A549 (cell line): ENCODE measurements at regions not wholly inside any gene's neighbourhood (a gene's known extent, or its start where the extent isn't known, plus 50 kb on each side); places are given as distances from the start of the nearest gene placed in this dataset.
"Not testable (repeated sequence)": the region's sequence is repeated elsewhere in the genome, so short reads cannot be mapped to it uniquely, and the experiment has no call there.

ENCODE experiments used
- ATAC-seq, 2 experiments: fragments of 200-7000 bp in 1 of 2; fragments of >200 bp in 1 of 2; cut with Nextera tagmentation in 1 of 2; cut with Tn5 transposase in 1 of 2; 3 replicates each; pipeline versions ENCODE4 v1.8.0 to v1.9.1; 2018 to 2020; ENCODE audit warnings: mild to moderate bottlenecking in 1 of 2, moderate library complexity in 1 of 2
- CTCF ChIA-PET: fragments of 300-600 bp; sonication (Branson Sonifier 250); formaldehyde crosslinking; extraction: SDS; loops from one replicate; lab custom pipeline; 2021; ENCODE audit warnings: antibody characterized with exemption, inconsistent platforms; lab: Yijun Ruan, JAX
- POLR2A ChIA-PET: fragments of 350-600 bp; formaldehyde crosslinking; extraction: SDS; loops from one replicate; lab custom pipeline; 2021; ENCODE audit warnings: antibody characterized with exemption, inconsistent platforms; lab: Yijun Ruan, JAX
- DNase-seq, 2 experiments: peaks; one replicate each; pipeline versions ENCODE4 v3.0.0 to v3.0.0-alpha.2; 2011 to 2016; ENCODE audit warnings: low read depth in 1 of 2, low spot score in 1 of 2
- FAIRE-seq: peaks from 2 replicates; lab custom pipeline; 2011; peaks lifted over from hg19 to GRCh38; lab: Jason Lieb, UNC
- H3K27ac ChIP-seq, 2 experiments: fragments of >200 bp; sonication (Bioruptor Twin); formaldehyde crosslinking; 3 replicates each; pipeline ENCODE4 v1.5.1; 2016 to 2017
- H3K4me1 ChIP-seq: fragments of >200 bp; sonication (Bioruptor Twin); formaldehyde crosslinking; 3 replicates; pipeline ENCODE4 v1.6.1; 2016
- H3K4me2 ChIP-seq: fragments of >200 bp; sonication (Bioruptor Twin); formaldehyde crosslinking; 3 replicates; pipeline ENCODE4 v1.6.1; 2016
- H3K4me3 ChIP-seq: fragments of >200 bp; sonication (Bioruptor Twin); formaldehyde crosslinking; 3 replicates; pipeline ENCODE4 v1.5.1; 2016
- H3K9me3 ChIP-seq: fragments of >200 bp; sonication (Bioruptor Twin); formaldehyde crosslinking; 3 replicates; pipeline ENCODE4 v1.6.1; 2016
- BHLHE40 ChIP-seq: IDR thresholded peaks from 2 replicates; pipeline ENCODE4 v1.6.1; 2012; ENCODE audit warnings: low read depth, low read length, inconsistent platforms
- CBX2 ChIP-seq: fragments of 200-600 bp; sonication (generic); IDR thresholded peaks from 2 replicates; pipeline ENCODE4 v1.6.1; 2016; ENCODE audit warnings: low read depth, mild to moderate bottlenecking, borderline replicate concordance
- CEBPB ChIP-seq, 2 experiments: fragments of >200 bp in 1 of 2; sonication (Bioruptor Twin) in 1 of 2; formaldehyde crosslinking in 1 of 2; IDR thresholded peaks; 2 replicates each; pipeline ENCODE4 v1.6.1; 2012 to 2016
- ESRRA ChIP-seq: fragments of 150-350 bp; IDR thresholded peaks from 2 replicates; pipeline ENCODE4 v1.6.1; 2014; ENCODE audit warnings: mild to moderate bottlenecking, low read length, borderline replicate concordance
- FOXS1 ChIP-seq: fragments of 250-450 bp; sonication (Bioruptor Pico); IDR thresholded peaks from 2 replicates; pipeline ENCODE4 v1.5.0; 2020; ENCODE audit warnings: mild to moderate bottlenecking, moderate library complexity
- HEYL ChIP-seq: fragments of 250-450 bp; sonication (Bioruptor Pico); IDR thresholded peaks from 2 replicates; pipeline ENCODE4 v1.8.0; 2021; ENCODE audit warnings: mild to moderate bottlenecking, moderate library complexity
- HOXA7 ChIP-seq: fragments of 250-450 bp; sonication (Bioruptor Pico); IDR thresholded peaks from 2 replicates; pipeline ENCODE4 v1.5.0; 2020; ENCODE audit warnings: mild to moderate bottlenecking, moderate library complexity
- JUN ChIP-seq, 2 experiments: fragments of >200 bp; sonication (Bioruptor Twin); formaldehyde crosslinking; IDR thresholded peaks; 2 replicates in 1 of 2; 3 replicates in 1 of 2; pipeline ENCODE4 v1.6.1; 2016 to 2017
- JUNB ChIP-seq: fragments of >200 bp; sonication (Bioruptor Twin); formaldehyde crosslinking; IDR thresholded peaks from 2 replicates; pipeline ENCODE4 v1.6.1; 2016
- KDM5A ChIP-seq: fragments of 200-600 bp; sonication (generic); IDR thresholded peaks from 2 replicates; pipeline ENCODE4 v1.6.1; 2016; ENCODE audit warnings: antibody characterized with exemption, mild to moderate bottlenecking
- MAZ ChIP-seq: fragments of 150-350 bp; IDR thresholded peaks from 2 replicates; pipeline ENCODE4 v1.6.1; 2014; ENCODE audit warnings: antibody characterized with exemption, low read depth, low read length, borderline replicate concordance
- MYC ChIP-seq: IDR thresholded peaks from 2 replicates; pipeline ENCODE4 v1.6.1; 2012; ENCODE audit warnings: mild to moderate bottlenecking, inconsistent platforms, low read length, improper control_type of control experiment, borderline replicate concordance
- NR3C1 ChIP-seq: fragments of >200 bp; sonication (Bioruptor Twin); formaldehyde crosslinking; IDR thresholded peaks from 3 replicates; pipeline ENCODE4 v1.6.1; 2017
- RAD21 ChIP-seq, 2 experiments: fragments of >200 bp in 1 of 2; sonication (Bioruptor Twin) in 1 of 2; formaldehyde crosslinking in 1 of 2; IDR thresholded peaks in 1 of 2; conservative IDR thresholded peaks in 1 of 2; 2 replicates in 1 of 2; 3 replicates in 1 of 2; pipeline ENCODE4 v1.6.1; 2012 to 2018; ENCODE audit warnings: inconsistent platforms in 1 of 2
- RARB ChIP-seq: fragments of 250-450 bp; sonication (Bioruptor Pico); IDR thresholded peaks from 2 replicates; pipeline ENCODE4 v1.8.0; 2021; ENCODE audit warnings: mild to moderate bottlenecking, moderate library complexity
- RFX5 ChIP-seq: fragments of 450-650 bp; IDR thresholded peaks from 2 replicates; pipeline ENCODE4 v1.7.1; 2014; ENCODE audit warnings: antibody characterized with exemption, mild to moderate bottlenecking, moderate library complexity
- RNF2 ChIP-seq: fragments of 200-600 bp; sonication (generic); IDR thresholded peaks from 2 replicates; pipeline ENCODE4 v1.6.1; 2016; ENCODE audit warnings: low read depth, mild to moderate bottlenecking, antibody characterized with exemption, moderate library complexity, borderline replicate concordance
- SREBF2 ChIP-seq: fragments of 450-650 bp; IDR thresholded peaks from 2 replicates; pipeline ENCODE4 v1.6.1; 2014; ENCODE audit warnings: mild to moderate bottlenecking, moderate library complexity
- TP53 ChIP-seq: fragments of 250-450 bp; sonication (Bioruptor Pico); IDR thresholded peaks from 2 replicates; pipeline ENCODE4 v1.5.0; 2021; ENCODE audit warnings: mild to moderate bottlenecking, moderate library complexity
- ZC3H11A ChIP-seq: fragments of 450-650 bp; IDR thresholded peaks from 2 replicates; pipeline ENCODE4 v1.6.1; 2014; ENCODE audit warnings: antibody characterized with exemption, mild to moderate bottlenecking
- ZNF302 ChIP-seq: fragments of 250-450 bp; sonication (Bioruptor Pico); IDR thresholded peaks from 2 replicates; pipeline ENCODE4 v1.9.0; 2021; ENCODE audit warnings: inconsistent platforms, mild to moderate bottlenecking, moderate library complexity
- WGBS: methylation state at CpG from one replicate; pipeline ENCODE4 v1.1.6; 2017; ENCODE audit errors: missing lambda C conversion rate; 5-methylcytosine and 5-hydroxymethylcytosine counted together
- TF ChIP-seq, protein P1 (sequence below): fragments of 250-450 bp; sonication (Bioruptor Pico); IDR thresholded peaks from 2 replicates; pipeline ENCODE4 v1.5.0; 2020; ENCODE audit warnings: low read depth, mild to moderate bottlenecking, moderate library complexity
- TF ChIP-seq, protein P2 (sequence below): fragments of 150-350 bp; IDR thresholded peaks from 2 replicates; pipeline ENCODE4 v1.6.1; 2014; ENCODE audit warnings: low read depth, mild to moderate bottlenecking, low read length
- TF ChIP-seq, protein P3 (sequence below): fragments of 250-450 bp; sonication (Bioruptor Pico); IDR thresholded peaks from 2 replicates; pipeline ENCODE4 v1.5.0; 2021; ENCODE audit warnings: mild to moderate bottlenecking, moderate library complexity, borderline replicate concordance
- TF ChIP-seq, protein P4 (sequence below): fragments of 450-650 bp; IDR thresholded peaks from 2 replicates; pipeline ENCODE4 v1.6.1; 2014; ENCODE audit warnings: antibody characterized with exemption

DNA sequence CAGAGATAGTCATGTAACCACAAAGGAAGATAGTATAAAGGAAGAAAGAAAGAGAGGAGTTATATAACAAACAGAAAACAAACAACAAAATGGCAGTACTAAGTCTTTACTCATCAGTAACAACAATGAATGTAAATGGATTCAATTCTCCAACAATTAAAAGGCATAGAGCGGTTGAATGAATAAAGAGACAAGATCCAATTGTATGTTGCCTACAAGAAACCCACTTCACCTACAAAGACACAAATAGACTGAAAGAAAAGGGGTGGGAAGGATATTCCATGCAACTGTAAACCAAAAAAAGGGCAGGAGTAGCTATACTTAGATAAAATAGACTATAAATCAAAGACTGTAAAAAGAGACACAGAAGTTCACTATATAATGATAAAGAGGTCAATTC, 157.3 kb upstream of the CREB1 start:
- Histone ChIP-seq H3K9me3 (no peaks in the 10 kb centered on the region), H3K4me2 (no peak overlapping the region), H3K27ac (no peak overlapping the region), H3K4me3 (no peak overlapping the region), H3K4me1 (no peaks in the 10 kb centered on the region)
- ATAC-seq (no peak), FAIRE-seq (no peak), DNase-seq (no peak)
- TF ChIP-seq HOXA7 (no peak), ZNF302 (no peak), BHLHE40 (no peak)
- POLR2A ChIA-PET: no interaction called here
- whole genome bisulfite sequencing: 86% methylated on average over 1 of the region's 1 CpG
- CTCF ChIA-PET: interaction anchor here (0.8 kb wide), 1 partner anchor 19 kb away, joined by 6 read pairs; no protein-coding TSS in a partner anchor

DNA sequence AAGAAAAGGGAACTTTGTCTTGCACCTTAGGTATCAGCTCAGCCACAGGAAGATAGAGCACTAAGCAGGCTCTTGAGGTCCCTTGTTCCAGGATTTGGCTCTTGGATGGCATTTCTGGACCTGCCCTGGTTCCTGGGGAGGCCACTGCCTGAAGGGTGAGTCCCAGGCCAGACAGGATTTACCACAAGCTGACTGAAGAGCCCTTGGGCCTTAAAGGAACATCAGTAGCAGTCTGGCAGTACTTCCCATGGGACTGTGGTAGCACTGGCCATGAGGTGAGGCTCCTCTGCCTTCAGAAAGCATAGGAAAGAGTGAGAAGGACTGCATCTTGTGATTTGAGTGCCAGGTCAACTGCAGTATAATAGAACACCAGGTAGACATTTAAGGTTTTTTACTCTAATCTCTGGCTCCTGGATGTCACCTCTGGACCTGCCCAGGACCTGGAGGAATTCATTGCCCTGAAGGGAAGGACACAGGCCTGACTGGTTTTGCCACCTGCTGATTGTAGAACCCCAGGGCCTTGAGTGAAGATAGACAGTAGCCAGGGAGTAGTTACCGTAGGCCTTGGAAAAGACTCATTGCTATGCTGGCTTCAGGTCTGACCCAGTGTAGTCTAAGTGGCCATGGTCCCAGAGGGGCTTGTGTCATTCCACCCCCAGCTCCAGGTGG, 154.4 kb upstream of the CREB1 start:
- no peak; a peak in 2 of 6 replicates for ATAC-seq
- Histone ChIP-seq H3K4me2 (no peak overlapping the region), H3K27ac (no peak overlapping the region), H3K4me1 (no peaks in the 10 kb centered on the region), H3K9me3 (peaks cover 12% of the 10 kb centered on the region; the same call in 2 of the 3 replicates), H3K4me3 (no peak overlapping the region)
- CTCF ChIA-PET: no interaction called here
- 93% methylated on average over 1 of the region's 1 CpG for WGBS
- no peak for TF ChIP-seq CBX2
- no peak for TF ChIP-seq MAZ
- TF ChIP-seq, protein P1, sequence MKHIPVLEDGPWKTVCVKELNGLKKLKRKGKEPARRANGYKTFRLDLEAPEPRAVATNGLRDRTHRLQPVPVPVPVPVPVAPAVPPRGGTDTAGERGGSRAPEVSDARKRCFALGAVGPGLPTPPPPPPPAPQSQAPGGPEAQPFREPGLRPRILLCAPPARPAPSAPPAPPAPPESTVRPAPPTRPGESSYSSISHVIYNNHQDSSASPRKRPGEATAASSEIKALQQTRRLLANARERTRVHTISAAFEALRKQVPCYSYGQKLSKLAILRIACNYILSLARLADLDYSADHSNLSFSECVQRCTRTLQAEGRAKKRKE: no peak
- TF ChIP-seq NR3C1: no peak
- no peak for TF ChIP-seq JUN (IDR thresholded peaks at IDR 0.05)
- TF ChIP-seq HEYL: no peak
- TF ChIP-seq FOXS1 (CRISPR knock-in tag): no peak
- TF ChIP-seq, protein P2, sequence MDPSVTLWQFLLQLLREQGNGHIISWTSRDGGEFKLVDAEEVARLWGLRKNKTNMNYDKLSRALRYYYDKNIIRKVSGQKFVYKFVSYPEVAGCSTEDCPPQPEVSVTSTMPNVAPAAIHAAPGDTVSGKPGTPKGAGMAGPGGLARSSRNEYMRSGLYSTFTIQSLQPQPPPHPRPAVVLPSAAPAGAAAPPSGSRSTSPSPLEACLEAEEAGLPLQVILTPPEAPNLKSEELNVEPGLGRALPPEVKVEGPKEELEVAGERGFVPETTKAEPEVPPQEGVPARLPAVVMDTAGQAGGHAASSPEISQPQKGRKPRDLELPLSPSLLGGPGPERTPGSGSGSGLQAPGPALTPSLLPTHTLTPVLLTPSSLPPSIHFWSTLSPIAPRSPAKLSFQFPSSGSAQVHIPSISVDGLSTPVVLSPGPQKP: no peak
- TF ChIP-seq, protein P3, sequence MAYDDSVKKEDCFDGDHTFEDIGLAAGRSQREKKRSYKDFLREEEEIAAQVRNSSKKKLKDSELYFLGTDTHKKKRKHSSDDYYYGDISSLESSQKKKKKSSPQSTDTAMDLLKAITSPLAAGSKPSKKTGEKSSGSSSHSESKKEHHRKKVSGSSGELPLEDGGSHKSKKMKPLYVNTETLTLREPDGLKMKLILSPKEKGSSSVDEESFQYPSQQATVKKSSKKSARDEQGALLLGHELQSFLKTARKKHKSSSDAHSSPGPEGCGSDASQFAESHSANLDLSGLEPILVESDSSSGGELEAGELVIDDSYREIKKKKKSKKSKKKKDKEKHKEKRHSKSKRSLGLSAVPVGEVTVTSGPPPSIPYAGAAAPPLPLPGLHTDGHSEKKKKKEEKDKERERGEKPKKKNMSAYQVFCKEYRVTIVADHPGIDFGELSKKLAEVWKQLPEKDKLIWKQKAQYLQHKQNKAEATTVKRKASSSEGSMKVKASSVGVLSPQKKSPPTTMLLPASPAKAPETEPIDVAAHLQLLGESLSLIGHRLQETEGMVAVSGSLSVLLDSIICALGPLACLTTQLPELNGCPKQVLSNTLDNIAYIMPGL (CRISPR knock-in tag): no peak
- TF ChIP-seq BHLHE40: no peak
- POLR2A ChIA-PET: no interaction called here
- no peak for FAIRE-seq
- no peak for DNase-seq

DNA sequence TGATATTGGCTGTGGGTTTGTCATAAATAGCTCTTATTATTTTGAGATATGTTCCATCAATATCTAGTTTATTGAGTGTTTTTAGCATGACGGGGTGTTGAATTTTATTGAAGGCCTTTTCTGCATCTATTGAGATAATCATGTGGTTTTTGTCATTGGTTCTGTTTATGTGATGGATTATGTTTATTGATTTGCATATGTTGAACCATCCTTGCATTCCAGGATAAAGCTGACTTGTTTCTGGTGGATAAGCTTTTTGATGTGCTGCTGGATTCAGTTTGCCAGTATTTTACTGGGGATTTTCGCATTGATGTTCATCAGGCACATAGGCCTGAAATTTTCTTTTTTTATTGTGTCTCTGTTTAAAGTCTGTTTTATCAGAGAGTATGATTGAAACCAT, 151.1 kb upstream of the CREB1 start:
- WGBS: 66% methylated on average over 2 of the region's 2 CpGs
- H3K4me2 ChIP-seq, ATAC-seq, H3K4me3 ChIP-seq, H3K4me1 ChIP-seq, FAIRE-seq, POLR2A ChIA-PET, CTCF ChIA-PET, H3K27ac ChIP-seq: not testable (repeated sequence)
- H3K9me3 ChIP-seq: peaks cover 35% of the 10 kb centered on the region
- DNase-seq: peak in 1 of 2 experiments; percentile 11

DNA sequence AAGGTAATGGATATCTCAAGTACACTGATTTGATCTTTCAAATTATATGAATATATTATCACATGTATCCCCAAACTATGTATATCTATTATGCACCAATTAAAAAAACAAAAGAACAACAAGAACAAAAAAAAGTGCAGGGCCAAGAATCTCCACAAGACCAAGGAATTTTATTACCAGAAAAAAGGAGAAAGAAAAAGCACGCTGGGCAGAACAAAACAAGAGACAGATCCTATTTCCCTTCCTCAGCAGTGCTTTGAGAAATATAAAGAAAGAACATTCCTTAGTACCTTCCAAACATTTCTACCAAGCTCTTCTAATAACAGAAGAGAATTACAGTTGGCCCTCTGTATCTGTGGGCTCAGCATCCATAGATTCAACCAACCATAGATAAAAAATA, 144.7 kb upstream of the CREB1 start:
- FAIRE-seq (no peak), DNase-seq (no peak), ATAC-seq (no peak)
- H3K27ac ChIP-seq: no peak overlapping the region
- 77% methylated on average over 1 of the region's 1 CpG for WGBS
- H3K4me1 ChIP-seq: no peaks in the 10 kb centered on the region
- POLR2A ChIA-PET: no interaction called here
- CTCF ChIA-PET: no interaction called here
- H3K9me3 ChIP-seq: peaks cover 23% of the 10 kb centered on the region; the same call in 2 of the 3 replicates
- H3K4me2 ChIP-seq: no peak overlapping the region
- no peak overlapping the region for H3K4me3 ChIP-seq
- TF ChIP-seq TP53 (CRISPR knock-in tag) (no peak), RNF2 (no peak), ESRRA (no peak), ZC3H11A (no peak), HOXA7 (no peak), FOXS1 (CRISPR knock-in tag) (no peak), MAZ (no peak), ZNF302 (no peak), MYC (no peak), KDM5A (no peak), BHLHE40 (no peak), SREBF2 (no peak), RFX5 (no peak), RARB (CRISPR knock-in tag) (no peak), CEBPB (IDR thresholded peaks at IDR 0.05) (no peak), RAD21 (conservative IDR thresholded peaks at IDR 0.05 in 1 of 2, IDR thresholded peaks at IDR 0.05 in 1 of 2) (no peak), JUNB (no peak)
- TF ChIP-seq, protein P2: no peak
- TF ChIP-seq, protein P4, sequence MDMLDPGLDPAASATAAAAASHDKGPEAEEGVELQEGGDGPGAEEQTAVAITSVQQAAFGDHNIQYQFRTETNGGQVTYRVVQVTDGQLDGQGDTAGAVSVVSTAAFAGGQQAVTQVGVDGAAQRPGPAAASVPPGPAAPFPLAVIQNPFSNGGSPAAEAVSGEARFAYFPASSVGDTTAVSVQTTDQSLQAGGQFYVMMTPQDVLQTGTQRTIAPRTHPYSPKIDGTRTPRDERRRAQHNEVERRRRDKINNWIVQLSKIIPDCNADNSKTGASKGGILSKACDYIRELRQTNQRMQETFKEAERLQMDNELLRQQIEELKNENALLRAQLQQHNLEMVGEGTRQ: no peak
